ENCODE measurements at regions not wholly inside any gene's neighbourhood (a gene's known extent, or its start where the extent isn't known, plus 50 kb on each side); places are given as distances from the start of the nearest gene placed in this dataset.

DNA sequence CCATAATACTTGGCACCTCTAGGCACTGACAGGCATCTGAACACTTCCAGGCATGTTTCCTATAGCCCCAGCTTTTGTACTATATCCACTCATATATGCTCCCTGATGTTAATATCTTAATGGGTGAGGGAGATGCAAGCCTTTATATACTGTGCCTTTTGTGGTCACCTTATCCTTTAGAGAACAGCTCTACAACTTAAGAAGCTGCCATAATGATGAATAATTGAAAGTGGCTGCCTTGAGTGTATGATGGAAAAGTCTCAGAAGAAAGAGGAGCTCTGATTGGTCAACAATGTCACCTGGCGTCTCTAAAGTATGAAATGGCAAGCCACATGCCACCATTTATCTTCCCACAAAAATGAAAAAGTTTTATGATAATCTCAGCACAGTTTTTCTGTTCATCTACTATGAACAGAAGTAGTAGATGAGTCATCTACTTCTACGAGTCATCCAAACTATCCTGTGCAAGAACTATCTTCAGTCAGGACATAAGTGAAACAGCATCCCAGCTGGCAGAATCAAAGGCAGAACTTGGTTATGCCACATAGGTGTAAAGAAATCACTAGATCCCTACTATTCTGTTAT, 997.9 kb upstream of the CELF4 start:
- DNase-seq (no peak), ATAC-seq (no peak)
- no peak for TF ChIP-seq POLR2A (IDR thresholded peaks at IDR 0.05)
- TF ChIP-seq, protein P1, sequence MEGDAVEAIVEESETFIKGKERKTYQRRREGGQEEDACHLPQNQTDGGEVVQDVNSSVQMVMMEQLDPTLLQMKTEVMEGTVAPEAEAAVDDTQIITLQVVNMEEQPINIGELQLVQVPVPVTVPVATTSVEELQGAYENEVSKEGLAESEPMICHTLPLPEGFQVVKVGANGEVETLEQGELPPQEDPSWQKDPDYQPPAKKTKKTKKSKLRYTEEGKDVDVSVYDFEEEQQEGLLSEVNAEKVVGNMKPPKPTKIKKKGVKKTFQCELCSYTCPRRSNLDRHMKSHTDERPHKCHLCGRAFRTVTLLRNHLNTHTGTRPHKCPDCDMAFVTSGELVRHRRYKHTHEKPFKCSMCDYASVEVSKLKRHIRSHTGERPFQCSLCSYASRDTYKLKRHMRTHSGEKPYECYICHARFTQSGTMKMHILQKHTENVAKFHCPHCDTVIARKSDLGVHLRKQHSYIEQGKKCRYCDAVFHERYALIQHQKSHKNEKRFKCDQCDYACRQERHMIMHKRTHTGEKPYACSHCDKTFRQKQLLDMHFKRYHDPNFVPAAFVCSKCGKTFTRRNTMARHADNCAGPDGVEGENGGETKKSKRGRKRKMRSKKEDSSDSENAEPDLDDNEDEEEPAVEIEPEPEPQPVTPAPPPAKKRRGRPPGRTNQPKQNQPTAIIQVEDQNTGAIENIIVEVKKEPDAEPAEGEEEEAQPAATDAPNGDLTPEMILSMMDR (IDR thresholded peaks at IDR 0.05): no peak
- intact Hi-C loops (cut with DNase I): no loop called here
- Histone ChIP-seq H3K27me3 (no peaks in the 10 kb centered on the region), H3K4me1 (no peaks in the 10 kb centered on the region), H3K27ac (no peak overlapping the region), H3K36me3 (no peaks in the 10 kb centered on the region), H3K4me3 (no peak overlapping the region), H3K9me3 (no peaks in the 10 kb centered on the region)
- 28% methylated on average over 2 of the region's 2 CpGs for WGBS (ENCODE audit: insufficient coverage, low coverage, low lambda C conversion rate, missing lambda C conversion rate)

DNA sequence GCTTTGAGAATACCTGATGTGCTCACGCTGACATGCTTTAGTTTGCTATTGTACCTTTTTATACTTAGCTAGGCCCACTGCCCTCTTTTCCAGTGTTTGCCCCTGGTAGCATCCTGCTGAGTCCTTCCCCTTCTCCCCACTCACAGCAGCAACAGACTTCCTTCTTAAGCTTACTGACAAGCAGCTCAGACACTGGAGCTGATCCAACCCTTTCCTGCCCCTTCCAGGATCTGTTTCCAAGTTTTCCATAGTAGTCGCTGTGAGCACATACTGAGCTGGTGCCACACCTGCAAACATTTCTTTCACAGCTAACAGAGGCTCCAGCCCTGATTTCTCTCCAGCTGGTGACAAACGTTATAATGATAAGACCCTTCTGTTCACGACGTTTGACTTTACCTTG, 991.4 kb upstream of the CELF4 start:
- TF ChIP-seq POLR2A (IDR thresholded peaks at IDR 0.05): no peak
- TF ChIP-seq, protein P1 (IDR thresholded peaks at IDR 0.05): no peak
- Histone ChIP-seq H3K4me1 (no peaks in the 10 kb centered on the region), H3K27ac (no peak overlapping the region), H3K27me3 (no peaks in the 10 kb centered on the region), H3K4me3 (no peak overlapping the region), H3K36me3 (no peaks in the 10 kb centered on the region), H3K9me3 (no peaks in the 10 kb centered on the region)
- intact Hi-C loops (cut with DNase I): no loop called here
- DNase-seq (no peak), ATAC-seq (no peak)
- WGBS (ENCODE audit: insufficient coverage, low coverage, low lambda C conversion rate, missing lambda C conversion rate): 41% methylated on average over 5 of the region's 5 CpGs

DNA sequence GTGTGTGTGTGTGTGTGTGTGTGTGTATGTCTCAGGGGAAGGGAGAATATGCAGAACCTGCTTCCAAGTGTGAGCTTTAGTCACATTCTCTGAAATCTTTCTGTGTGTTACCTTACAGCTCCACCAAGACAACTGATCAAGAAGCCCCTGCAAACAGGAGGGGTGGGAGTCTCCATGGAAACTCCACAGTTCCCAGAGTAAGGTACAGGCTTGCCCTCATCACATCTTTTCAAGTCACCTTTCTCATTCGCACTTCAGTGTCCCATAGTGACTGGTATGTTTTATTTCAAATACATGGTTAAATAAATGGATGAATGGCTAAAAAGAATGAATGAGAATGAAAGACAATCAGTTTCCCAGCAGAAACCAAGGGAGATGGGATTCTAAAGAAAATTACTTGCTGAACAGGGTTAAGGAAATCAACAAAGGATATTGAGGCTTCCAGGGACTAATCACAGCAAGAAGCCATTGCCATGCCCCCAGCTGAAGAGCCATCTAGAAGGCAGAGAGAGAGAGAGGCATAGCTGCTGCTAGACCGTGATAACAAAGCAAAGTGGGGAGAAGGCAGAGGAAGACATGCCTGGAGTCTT, 987.2 kb upstream of the CELF4 start:
- intact Hi-C loops (cut with DNase I): no loop called here
- H3K27ac ChIP-seq: no peak overlapping the region
- 43% methylated on average over 2 of the region's 2 CpGs for whole genome bisulfite sequencing (ENCODE audit: insufficient coverage, low coverage, low lambda C conversion rate, missing lambda C conversion rate)
- H3K36me3 ChIP-seq: no peaks in the 10 kb centered on the region
- ATAC-seq: no peak
- no peak for DNase-seq
- H3K27me3 ChIP-seq: no peaks in the 10 kb centered on the region
- no peaks in the 10 kb centered on the region for H3K4me1 ChIP-seq
- no peaks in the 10 kb centered on the region for H3K9me3 ChIP-seq
- H3K4me3 ChIP-seq: no peak overlapping the region
- TF ChIP-seq, protein P1 (IDR thresholded peaks at IDR 0.05): no peak
- no peak for TF ChIP-seq POLR2A (IDR thresholded peaks at IDR 0.05)

DNA sequence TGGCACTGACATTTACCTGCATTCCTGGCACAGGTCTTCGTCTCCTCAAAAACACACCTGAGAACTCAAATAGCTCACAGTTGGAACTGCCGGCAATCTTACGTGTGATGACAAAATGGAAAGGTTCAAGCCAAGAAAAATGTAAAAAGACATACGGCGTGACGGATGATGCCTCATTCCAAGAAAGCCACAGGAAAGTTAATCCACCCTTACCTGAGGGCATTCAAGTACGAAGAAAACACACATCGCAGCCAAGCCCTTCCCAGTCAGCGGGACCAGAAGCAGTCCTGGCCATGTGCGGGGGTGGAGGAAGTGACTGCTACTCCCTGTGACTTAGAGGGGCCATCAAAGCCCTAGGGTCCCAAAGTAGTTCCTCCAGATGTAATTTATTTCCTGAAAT, 986.3 kb upstream of the CELF4 start:
- Histone ChIP-seq H3K4me1 (no peaks in the 10 kb centered on the region), H3K4me3 (no peak overlapping the region), H3K36me3 (no peaks in the 10 kb centered on the region), H3K27me3 (no peaks in the 10 kb centered on the region), H3K9me3 (no peaks in the 10 kb centered on the region), H3K27ac (no peak overlapping the region)
- intact Hi-C loops (cut with DNase I): no loop called here
- 61% methylated on average over 3 of the region's 10 CpGs for WGBS (ENCODE audit: insufficient coverage, low coverage, low lambda C conversion rate, missing lambda C conversion rate)
- TF ChIP-seq, protein P1 (IDR thresholded peaks at IDR 0.05): no peak
- TF ChIP-seq POLR2A (IDR thresholded peaks at IDR 0.05): no peak
- no peak for DNase-seq
- no peak for ATAC-seq
